Tibial artery (tissue), 4 donors: ENCODE measurements at regions not wholly inside any gene's neighbourhood (a gene's known extent, or its start where the extent isn't known, plus 50 kb on each side); places are given as distances from the start of the nearest gene placed in this dataset.

ENCODE experiments used
- DNase-seq, 2 donors: peaks; one replicate each; pipeline ENCODE4 v3.0.0-alpha.2; 2019
- H3K27ac ChIP-seq, 2 donors: fragments of 200-600 bp; sonication (generic) in 1 of 2; 1 replicate in 1 of 2; 2 replicates in 1 of 2; pipeline ENCODE4 v1.5.1; 2018 to 2019; ENCODE audit warnings: mild to moderate bottlenecking in 1 of 2
- H3K27me3 ChIP-seq, 2 donors: fragments of 200-600 bp; sonication (generic) in 1 of 2; one replicate each; pipeline versions ENCODE4 v1.5.1 to v1.6.0; 2016 to 2019
- H3K36me3 ChIP-seq, 3 donors: fragments of 200-600 bp; sonication (generic) in 2 of 3; one replicate each; pipeline ENCODE4 v1.5.1; 2016 to 2019; ENCODE audit warnings: mild to moderate bottlenecking in 2 of 3
- H3K4me1 ChIP-seq, 4 donors: fragments of 200-600 bp; sonication (generic) in 2 of 4; 1 replicate in 3 of 4; 2 replicates in 1 of 4; pipeline ENCODE4 v1.5.1; 2016 to 2019
- H3K4me3 ChIP-seq, 2 donors: fragments of 200-600 bp; sonication (generic) in 1 of 2; 1 replicate in 1 of 2; 2 replicates in 1 of 2; pipeline ENCODE4 v1.5.1; 2018 to 2019; ENCODE audit warnings: mild to moderate bottlenecking in 2 of 2
- H3K9me3 ChIP-seq, 3 donors: fragments of 200-600 bp; sonication (generic) in 1 of 3; one replicate each; pipeline ENCODE4 v1.5.1; 2016 to 2019
- CTCF ChIP-seq, 2 experiments: fragments of 200-600 bp in 1 of 2; fragments of 450-650 bp in 1 of 2; IDR thresholded peaks; one replicate each; pipeline ENCODE4 v1.5.1; 2017 to 2019; ENCODE audit warnings: antibody characterized with exemption in 2 of 2, mild to moderate bottlenecking in 1 of 2, moderate library complexity in 1 of 2
- intact Hi-C: fragments of 100-400 bp; cut with DNase I; formaldehyde crosslinking; loops from one replicate; pipeline ENCODE4 v1.15.0; 2023; ENCODE audit warnings: low total_unique reads

GRCh38 chr6:164917211-164917610 lies 392.2 kb downstream of the C6orf118 start:
- no peak overlapping the region for H3K4me3 ChIP-seq
- intact Hi-C loops: no loop called here
- TF ChIP-seq CTCF (IDR thresholded peaks at IDR 0.05): no peak
- H3K4me1 ChIP-seq: peaks cover 0 to 5% (median 2%) of the 10 kb centered on the region in 4 donors
- H3K36me3 ChIP-seq: no peaks in the 10 kb centered on the region
- no peak overlapping the region for H3K27ac ChIP-seq
- H3K9me3 ChIP-seq: peaks cover 0 to 8% (median 0%) of the 10 kb centered on the region in 3 donors
- DNase-seq: no peak
- H3K27me3 ChIP-seq: peaks cover 0 to 4% of the 10 kb centered on the region in 2 donors

- H3K36me3 ChIP-seq: no peaks in the 10 kb centered on the region
- H3K27ac ChIP-seq: no peak overlapping the region
- no peak overlapping the region for H3K4me3 ChIP-seq
- intact Hi-C loops: no loop called here
- H3K9me3 ChIP-seq: peaks cover 0 to 8% (median 0%) of the 10 kb centered on the region in 3 donors
- H3K4me1 ChIP-seq: peaks cover 0 to 14% (median 4%) of the 10 kb centered on the region in 4 donors
- DNase-seq: no peak
- peaks cover 0 to 4% of the 10 kb centered on the region in 2 donors for H3K27me3 ChIP-seq
- no peak for TF ChIP-seq CTCF (IDR thresholded peaks at IDR 0.05)
Measured at GRCh38 chr6:164916087-164916486, 393.3 kb downstream of the C6orf118 start.

GRCh38 chr6:164911873-164912580 lies 397.4 kb downstream of the C6orf118 start:
- Histone ChIP-seq H3K4me3 (no peak overlapping the region), H3K27ac (no peak overlapping the region)

GRCh38 chr6:164911151-164911550 lies 398.3 kb downstream of the C6orf118 start:
- H3K36me3 ChIP-seq: no peaks in the 10 kb centered on the region
- intact Hi-C loops: no loop called here
- no peaks in the 10 kb centered on the region for H3K9me3 ChIP-seq
- H3K4me3 ChIP-seq: no peak overlapping the region
- DNase-seq: no peak
- no peaks in the 10 kb centered on the region for H3K27me3 ChIP-seq
- H3K27ac ChIP-seq: no peak overlapping the region
- no peak for TF ChIP-seq CTCF (IDR thresholded peaks at IDR 0.05)
- peaks cover 0 to 14% (median 4%) of the 10 kb centered on the region in 4 donors for H3K4me1 ChIP-seq

More at GRCh38 chr6:164911873-164912580, 397.4 kb downstream of the C6orf118 start:
- Histone ChIP-seq H3K27me3 (no peaks in the 10 kb centered on the region), H3K36me3 (no peaks in the 10 kb centered on the region), H3K9me3 (peaks cover 0 to 3% (median 0%) of the 10 kb centered on the region in 3 donors), H3K4me1 (peaks cover 0 to 14% (median 4%) of the 10 kb centered on the region in 4 donors)
- intact Hi-C loops: no loop called here
- TF ChIP-seq CTCF (IDR thresholded peaks at IDR 0.05): no peak
- DNase-seq: no peak

GRCh38 chr6:164906766-164907165 lies 402.6 kb downstream of the C6orf118 start:
- no peak for DNase-seq
- no peak for TF ChIP-seq CTCF (IDR thresholded peaks at IDR 0.05)
- Histone ChIP-seq H3K4me3 (no peak overlapping the region), H3K9me3 (no peaks in the 10 kb centered on the region), H3K4me1 (peaks cover 0 to 5% (median under 1%) of the 10 kb centered on the region in 4 donors), H3K27me3 (no peaks in the 10 kb centered on the region), H3K27ac (no peak overlapping the region), H3K36me3 (no peaks in the 10 kb centered on the region)
- intact Hi-C loops: no loop called here
